Stimulated activated naive CD4-positive, alpha-beta T cell treated with Interleukin-2 at 50 U/mL for 16 hours (primary cell): ENCODE measurements at regions not wholly inside any gene's neighbourhood (a gene's known extent, or its start where the extent isn't known, plus 50 kb on each side); places are given as distances from the start of the nearest gene placed in this dataset.

Experiments used
- DNase-seq: peaks from one replicate; lab custom pipeline; 2025; lab: John Stamatoyannopoulos, UW

DNA sequence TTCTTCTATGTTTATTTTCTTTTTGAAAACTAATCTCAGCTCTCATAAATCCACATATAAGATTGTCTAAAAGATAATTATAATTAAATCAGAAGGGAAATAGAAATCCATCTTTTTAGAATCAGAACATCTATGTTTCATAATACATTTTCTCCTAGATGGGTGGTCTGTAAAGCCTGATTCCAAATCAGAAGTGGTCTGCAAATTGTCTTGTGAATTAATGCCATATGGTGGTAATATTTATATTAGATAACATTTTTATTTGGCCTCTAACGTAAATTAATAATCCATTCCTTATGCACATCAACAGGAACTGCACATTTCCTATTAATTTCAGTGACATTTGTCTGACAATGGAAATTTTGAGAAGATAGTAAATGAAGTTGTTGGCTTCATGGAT is 52.8 kb upstream of the TBC1D5 start:
- DNase-seq: no peak

DNA sequence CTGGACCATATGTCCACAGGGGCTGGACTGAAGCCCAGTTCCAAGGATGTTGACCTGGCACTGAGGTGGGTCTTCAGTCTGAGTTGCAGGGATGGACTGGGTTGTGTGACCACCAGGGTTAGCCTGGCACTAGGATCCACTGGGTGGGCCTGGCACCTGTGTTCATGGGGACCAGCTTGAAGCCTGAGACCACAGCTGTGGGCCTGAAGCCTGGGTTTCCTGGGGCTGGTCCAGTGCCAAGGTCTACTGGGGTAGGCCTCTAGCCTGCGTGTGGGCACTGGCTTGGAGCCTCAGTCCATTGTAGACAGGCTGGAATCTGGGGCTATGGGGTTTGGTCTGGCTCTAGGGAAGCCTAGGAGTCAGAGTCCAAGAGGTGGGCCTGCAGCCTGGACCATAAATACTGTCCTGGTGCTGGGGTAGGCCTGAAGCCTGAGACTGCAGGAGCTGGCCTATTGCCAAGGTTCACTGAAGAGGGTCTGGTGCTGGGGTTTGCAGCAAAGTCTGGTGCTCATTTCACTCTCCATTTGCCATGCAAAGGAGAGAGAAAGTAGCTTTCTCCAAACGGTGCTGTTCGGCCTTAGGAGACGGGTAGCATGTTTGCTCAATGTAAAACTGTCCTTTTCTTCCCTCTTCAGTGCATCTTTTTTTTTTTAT is 51.2 kb upstream of the TBC1D5 start:
- DNase-seq: no peak
